WTC11 (cell line): ENCODE measurements at regions not wholly inside any gene's neighbourhood (a gene's known extent, or its start where the extent isn't known, plus 50 kb on each side); places are given as distances from the start of the nearest gene placed in this dataset.
A peak's percentile ranks its signal among the peaks of the same experiment; 100 is the strongest.

ENCODE experiments used
- ATAC-seq: fragments of 200-7000 bp; cut with Tn5 transposase; 2 replicates; pipeline ENCODE4 v1.10.0; 2021; ENCODE audit warnings: mild to moderate bottlenecking, moderate library complexity
- CTCF ChIA-PET: fragments of 300-600 bp; sonication (Branson Sonifier 250); formaldehyde crosslinking; loops from one replicate; lab custom pipeline; 2021; ENCODE audit warnings: antibody characterized with exemption; lab: Charles Lee
- POLR2A ChIA-PET: fragments of 350-600 bp; sonication (Branson Sonifier 250); formaldehyde crosslinking; loops from one replicate; lab custom pipeline; 2021; ENCODE audit warnings: antibody characterized with exemption; lab: Charles Lee
- DNase-seq: peaks from one replicate; pipeline ENCODE4 v3.0.0; 2021; ENCODE audit warnings: low spot score
- H3K27ac Mint-ChIP-seq: 2 replicates; pipeline ENCODE4 v1.8.0; 2021; ENCODE audit warnings: mixed read lengths
- H3K27me3 Mint-ChIP-seq: 2 replicates; pipeline ENCODE4 v1.8.0; 2021; ENCODE audit warnings: low read depth, mild to moderate bottlenecking, moderate library complexity, mixed read lengths
- H3K36me3 Mint-ChIP-seq: 2 replicates; pipeline ENCODE4 v1.8.0; 2021; ENCODE audit warnings: mixed read lengths
- H3K4me1 Mint-ChIP-seq: 2 replicates; pipeline ENCODE4 v1.8.0; 2022; ENCODE audit warnings: mixed read lengths
- H3K4me3 Mint-ChIP-seq: 2 replicates; pipeline ENCODE4 v1.8.0; 2021; ENCODE audit warnings: mild to moderate bottlenecking, moderate library complexity, mixed read lengths
- H3K9me3 Mint-ChIP-seq: 2 replicates; pipeline ENCODE4 v1.8.0; 2021; ENCODE audit warnings: mixed read lengths
- CREB1 ChIP-seq: sonication (generic); formaldehyde crosslinking; IDR thresholded peaks from 2 replicates; pipeline ENCODE4 v1.8.0; 2023; ENCODE audit warnings: mild to moderate bottlenecking, missing genetic modification reagents
- ETV6 ChIP-seq: sonication (generic); formaldehyde crosslinking; IDR thresholded peaks from 2 replicates; pipeline ENCODE4 v1.8.1; 2022; ENCODE audit warnings: mild to moderate bottlenecking, missing genetic modification reagents
- KAT7 ChIP-seq: sonication (generic); formaldehyde crosslinking; IDR thresholded peaks from 2 replicates; pipeline ENCODE4 v1.8.1; 2023; ENCODE audit warnings: missing genetic modification reagents, mild to moderate bottlenecking, borderline replicate concordance
- MXD4 ChIP-seq: fragments of 250-450 bp; sonication (Bioruptor Pico); IDR thresholded peaks from 2 replicates; pipeline ENCODE4 v1.8.0; 2021; ENCODE audit warnings: mild to moderate bottlenecking, moderate library complexity, borderline replicate concordance
- NR2C2 ChIP-seq: sonication (generic); formaldehyde crosslinking; IDR thresholded peaks from 2 replicates; pipeline ENCODE4 v1.8.0; 2022; ENCODE audit warnings: mild to moderate bottlenecking, missing genetic modification reagents
- TEAD4 ChIP-seq: sonication (generic); formaldehyde crosslinking; IDR thresholded peaks from 2 replicates; pipeline ENCODE4 v1.8.0; 2022; ENCODE audit warnings: mild to moderate bottlenecking, missing genetic modification reagents
- TP53 ChIP-seq: sonication (generic); formaldehyde crosslinking; IDR thresholded peaks from 2 replicates; pipeline ENCODE4 v1.8.1; 2023; ENCODE audit warnings: mild to moderate bottlenecking, missing genetic modification reagents
- ZNF232 ChIP-seq: sonication (generic); formaldehyde crosslinking; IDR thresholded peaks from 2 replicates; pipeline ENCODE4 v1.8.0; 2022; ENCODE audit warnings: mild to moderate bottlenecking, missing genetic modification reagents
- ZNF317 ChIP-seq: sonication (generic); formaldehyde crosslinking; IDR thresholded peaks from 2 replicates; pipeline ENCODE4 v1.8.1; 2023; ENCODE audit warnings: low read depth, mild to moderate bottlenecking, moderate library complexity, missing genetic modification reagents, borderline replicate concordance
- TF ChIP-seq, protein P1 (sequence below): sonication (generic); formaldehyde crosslinking; IDR thresholded peaks from 2 replicates; pipeline ENCODE4 v1.8.1; 2022; ENCODE audit warnings: mild to moderate bottlenecking, missing genetic modification reagents, moderate library complexity, borderline replicate concordance
- TF ChIP-seq, protein P2 (sequence below): sonication (generic); formaldehyde crosslinking; IDR thresholded peaks from 2 replicates; pipeline ENCODE4 v1.8.1; 2023; ENCODE audit warnings: mild to moderate bottlenecking, missing genetic modification reagents, borderline replicate concordance
- TF ChIP-seq, protein P3 (sequence below): sonication (generic); formaldehyde crosslinking; IDR thresholded peaks from 2 replicates; pipeline ENCODE4 v1.8.1; 2023; ENCODE audit warnings: mild to moderate bottlenecking, missing genetic modification reagents, moderate library complexity
- TF ChIP-seq, protein P4 (sequence below): sonication (generic); formaldehyde crosslinking; IDR thresholded peaks from 2 replicates; pipeline ENCODE4 v1.8.0; 2023; ENCODE audit warnings: mild to moderate bottlenecking, missing genetic modification reagents
- TF ChIP-seq, protein P5 (sequence below): sonication (generic); formaldehyde crosslinking; IDR thresholded peaks from 2 replicates; pipeline ENCODE4 v1.8.0; 2022; ENCODE audit warnings: mild to moderate bottlenecking, missing genetic modification reagents
- TF ChIP-seq, protein P6 (sequence below): sonication (generic); formaldehyde crosslinking; IDR thresholded peaks from 2 replicates; pipeline ENCODE4 v1.8.1; 2023; ENCODE audit warnings: mild to moderate bottlenecking, missing genetic modification reagents

DNA sequence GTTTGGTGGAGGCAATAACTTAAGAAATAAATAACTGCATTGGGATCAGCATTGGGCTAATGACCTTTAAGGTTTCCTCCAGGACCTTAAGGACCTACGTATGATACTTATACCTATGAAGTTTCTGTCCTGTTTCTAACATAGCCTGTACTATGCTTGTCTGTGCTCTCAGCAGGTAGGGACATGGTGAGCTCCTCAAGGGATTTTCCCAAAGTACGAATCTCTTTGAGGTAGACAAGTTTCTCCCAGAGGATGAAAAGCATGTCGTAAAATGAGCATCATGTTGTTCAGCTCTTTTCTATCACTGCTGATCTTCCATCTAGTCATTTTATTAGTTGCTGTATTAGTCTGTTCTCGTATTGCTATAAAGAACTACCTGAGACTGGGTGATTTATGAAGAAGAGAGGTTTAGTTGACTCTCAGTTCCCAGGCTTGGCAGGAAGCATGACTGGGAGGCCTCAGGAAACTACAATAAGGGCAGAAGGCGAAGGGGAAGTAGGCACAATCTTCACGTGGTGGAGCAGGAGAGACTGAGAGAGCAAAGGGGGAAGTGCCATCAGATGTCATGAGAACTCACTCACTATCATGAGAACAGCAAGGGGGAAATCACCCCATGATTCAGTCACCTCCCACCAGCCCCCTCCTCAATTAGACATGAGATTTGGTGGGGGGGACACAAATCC, 77.8 kb upstream of the TGM3 start (continued):
- TF ChIP-seq, protein P1, sequence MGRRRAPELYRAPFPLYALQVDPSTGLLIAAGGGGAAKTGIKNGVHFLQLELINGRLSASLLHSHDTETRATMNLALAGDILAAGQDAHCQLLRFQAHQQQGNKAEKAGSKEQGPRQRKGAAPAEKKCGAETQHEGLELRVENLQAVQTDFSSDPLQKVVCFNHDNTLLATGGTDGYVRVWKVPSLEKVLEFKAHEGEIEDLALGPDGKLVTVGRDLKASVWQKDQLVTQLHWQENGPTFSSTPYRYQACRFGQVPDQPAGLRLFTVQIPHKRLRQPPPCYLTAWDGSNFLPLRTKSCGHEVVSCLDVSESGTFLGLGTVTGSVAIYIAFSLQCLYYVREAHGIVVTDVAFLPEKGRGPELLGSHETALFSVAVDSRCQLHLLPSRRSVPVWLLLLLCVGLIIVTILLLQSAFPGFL (CRISPR knock-in tag), result no peak
- TF ChIP-seq, protein P2, sequence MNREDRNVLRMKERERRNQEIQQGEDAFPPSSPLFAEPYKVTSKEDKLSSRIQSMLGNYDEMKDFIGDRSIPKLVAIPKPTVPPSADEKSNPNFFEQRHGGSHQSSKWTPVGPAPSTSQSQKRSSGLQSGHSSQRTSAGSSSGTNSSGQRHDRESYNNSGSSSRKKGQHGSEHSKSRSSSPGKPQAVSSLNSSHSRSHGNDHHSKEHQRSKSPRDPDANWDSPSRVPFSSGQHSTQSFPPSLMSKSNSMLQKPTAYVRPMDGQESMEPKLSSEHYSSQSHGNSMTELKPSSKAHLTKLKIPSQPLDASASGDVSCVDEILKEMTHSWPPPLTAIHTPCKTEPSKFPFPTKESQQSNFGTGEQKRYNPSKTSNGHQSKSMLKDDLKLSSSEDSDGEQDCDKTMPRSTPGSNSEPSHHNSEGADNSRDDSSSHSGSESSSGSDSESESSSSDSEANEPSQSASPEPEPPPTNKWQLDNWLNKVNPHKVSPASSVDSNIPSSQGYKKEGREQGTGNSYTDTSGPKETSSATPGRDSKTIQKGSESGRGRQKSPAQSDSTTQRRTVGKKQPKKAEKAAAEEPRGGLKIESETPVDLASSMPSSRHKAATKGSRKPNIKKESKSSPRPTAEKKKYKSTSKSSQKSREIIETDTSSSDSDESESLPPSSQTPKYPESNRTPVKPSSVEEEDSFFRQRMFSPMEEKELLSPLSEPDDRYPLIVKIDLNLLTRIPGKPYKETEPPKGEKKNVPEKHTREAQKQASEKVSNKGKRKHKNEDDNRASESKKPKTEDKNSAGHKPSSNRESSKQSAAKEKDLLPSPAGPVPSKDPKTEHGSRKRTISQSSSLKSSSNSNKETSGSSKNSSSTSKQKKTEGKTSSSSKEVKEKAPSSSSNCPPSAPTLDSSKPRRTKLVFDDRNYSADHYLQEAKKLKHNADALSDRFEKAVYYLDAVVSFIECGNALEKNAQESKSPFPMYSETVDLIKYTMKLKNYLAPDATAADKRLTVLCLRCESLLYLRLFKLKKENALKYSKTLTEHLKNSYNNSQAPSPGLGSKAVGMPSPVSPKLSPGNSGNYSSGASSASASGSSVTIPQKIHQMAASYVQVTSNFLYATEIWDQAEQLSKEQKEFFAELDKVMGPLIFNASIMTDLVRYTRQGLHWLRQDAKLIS (CRISPR knock-in tag), result no peak
- TF ChIP-seq, protein P3, sequence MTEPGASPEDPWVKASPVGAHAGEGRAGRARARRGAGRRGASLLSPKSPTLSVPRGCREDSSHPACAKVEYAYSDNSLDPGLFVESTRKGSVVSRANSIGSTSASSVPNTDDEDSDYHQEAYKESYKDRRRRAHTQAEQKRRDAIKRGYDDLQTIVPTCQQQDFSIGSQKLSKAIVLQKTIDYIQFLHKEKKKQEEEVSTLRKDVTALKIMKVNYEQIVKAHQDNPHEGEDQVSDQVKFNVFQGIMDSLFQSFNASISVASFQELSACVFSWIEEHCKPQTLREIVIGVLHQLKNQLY (CRISPR knock-in tag), result no peak
- no peak for TF ChIP-seq ETV6
- no peak for TF ChIP-seq MXD4 (CRISPR knock-in tag)
- TF ChIP-seq, protein P4, sequence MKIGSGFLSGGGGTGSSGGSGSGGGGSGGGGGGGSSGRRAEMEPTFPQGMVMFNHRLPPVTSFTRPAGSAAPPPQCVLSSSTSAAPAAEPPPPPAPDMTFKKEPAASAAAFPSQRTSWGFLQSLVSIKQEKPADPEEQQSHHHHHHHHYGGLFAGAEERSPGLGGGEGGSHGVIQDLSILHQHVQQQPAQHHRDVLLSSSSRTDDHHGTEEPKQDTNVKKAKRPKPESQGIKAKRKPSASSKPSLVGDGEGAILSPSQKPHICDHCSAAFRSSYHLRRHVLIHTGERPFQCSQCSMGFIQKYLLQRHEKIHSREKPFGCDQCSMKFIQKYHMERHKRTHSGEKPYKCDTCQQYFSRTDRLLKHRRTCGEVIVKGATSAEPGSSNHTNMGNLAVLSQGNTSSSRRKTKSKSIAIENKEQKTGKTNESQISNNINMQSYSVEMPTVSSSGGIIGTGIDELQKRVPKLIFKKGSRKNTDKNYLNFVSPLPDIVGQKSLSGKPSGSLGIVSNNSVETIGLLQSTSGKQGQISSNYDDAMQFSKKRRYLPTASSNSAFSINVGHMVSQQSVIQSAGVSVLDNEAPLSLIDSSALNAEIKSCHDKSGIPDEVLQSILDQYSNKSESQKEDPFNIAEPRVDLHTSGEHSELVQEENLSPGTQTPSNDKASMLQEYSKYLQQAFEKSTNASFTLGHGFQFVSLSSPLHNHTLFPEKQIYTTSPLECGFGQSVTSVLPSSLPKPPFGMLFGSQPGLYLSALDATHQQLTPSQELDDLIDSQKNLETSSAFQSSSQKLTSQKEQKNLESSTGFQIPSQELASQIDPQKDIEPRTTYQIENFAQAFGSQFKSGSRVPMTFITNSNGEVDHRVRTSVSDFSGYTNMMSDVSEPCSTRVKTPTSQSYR (CRISPR knock-in tag), result no peak
- TF ChIP-seq CREB1 (CRISPR knock-in tag), result no peak
- no peak for TF ChIP-seq NR2C2 (CRISPR knock-in tag)
- TF ChIP-seq KAT7 (CRISPR knock-in tag), result no peak
- no peak for TF ChIP-seq TP53 (CRISPR knock-in tag)
- TF ChIP-seq ZNF232 (CRISPR knock-in tag), result no peak
- no peak for TF ChIP-seq TEAD4 (CRISPR knock-in tag)
- TF ChIP-seq, all 79 proteins: peak for 0

DNA sequence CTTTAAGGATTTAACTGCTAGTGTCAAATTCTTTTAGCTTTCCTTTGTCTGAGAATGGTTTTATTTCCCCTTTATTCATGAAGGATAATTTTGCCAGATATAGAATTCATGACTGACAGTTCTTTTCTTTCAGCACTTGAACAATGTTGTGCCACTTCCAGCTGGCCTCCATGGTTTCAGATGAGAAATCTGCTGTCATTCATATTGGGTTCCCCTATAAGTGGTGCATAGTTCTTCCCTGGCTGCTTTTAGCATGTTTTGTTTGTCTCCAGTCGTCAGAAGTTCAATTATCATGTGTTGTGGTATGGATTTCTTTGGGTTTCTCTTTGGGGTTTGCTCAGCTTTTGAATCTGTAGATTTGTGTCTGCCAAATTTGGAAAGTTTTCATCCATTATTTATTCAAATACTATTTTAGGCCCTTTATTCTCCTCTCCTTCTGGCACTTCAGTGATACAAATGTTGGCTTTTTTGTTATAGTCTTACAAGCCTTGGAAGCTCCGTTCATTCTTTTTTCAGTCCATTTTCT, 76.3 kb upstream of the TGM3 start:
- ChIA-PET POLR2A (no interaction called here), CTCF (no interaction called here)
- Mint-ChIP-seq H3K36me3 (peaks cover 6% of the 10 kb centered on the region), H3K4me1 (peaks cover 12% of the 10 kb centered on the region), H3K27ac (no peak overlapping the region), H3K9me3 (peaks cover 19% of the 10 kb centered on the region), H3K27me3 (no peaks in the 10 kb centered on the region; the same call in 1 of the 2 replicates), H3K4me3 (no peak overlapping the region)
- TF ChIP-seq, protein P5, sequence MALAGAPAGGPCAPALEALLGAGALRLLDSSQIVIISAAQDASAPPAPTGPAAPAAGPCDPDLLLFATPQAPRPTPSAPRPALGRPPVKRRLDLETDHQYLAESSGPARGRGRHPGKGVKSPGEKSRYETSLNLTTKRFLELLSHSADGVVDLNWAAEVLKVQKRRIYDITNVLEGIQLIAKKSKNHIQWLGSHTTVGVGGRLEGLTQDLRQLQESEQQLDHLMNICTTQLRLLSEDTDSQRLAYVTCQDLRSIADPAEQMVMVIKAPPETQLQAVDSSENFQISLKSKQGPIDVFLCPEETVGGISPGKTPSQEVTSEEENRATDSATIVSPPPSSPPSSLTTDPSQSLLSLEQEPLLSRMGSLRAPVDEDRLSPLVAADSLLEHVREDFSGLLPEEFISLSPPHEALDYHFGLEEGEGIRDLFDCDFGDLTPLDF, result no peak
- no peak for TF ChIP-seq NR2C2 (CRISPR knock-in tag)
- TF ChIP-seq ZNF317, result peak; percentile 98
- TF ChIP-seq, protein P6, sequence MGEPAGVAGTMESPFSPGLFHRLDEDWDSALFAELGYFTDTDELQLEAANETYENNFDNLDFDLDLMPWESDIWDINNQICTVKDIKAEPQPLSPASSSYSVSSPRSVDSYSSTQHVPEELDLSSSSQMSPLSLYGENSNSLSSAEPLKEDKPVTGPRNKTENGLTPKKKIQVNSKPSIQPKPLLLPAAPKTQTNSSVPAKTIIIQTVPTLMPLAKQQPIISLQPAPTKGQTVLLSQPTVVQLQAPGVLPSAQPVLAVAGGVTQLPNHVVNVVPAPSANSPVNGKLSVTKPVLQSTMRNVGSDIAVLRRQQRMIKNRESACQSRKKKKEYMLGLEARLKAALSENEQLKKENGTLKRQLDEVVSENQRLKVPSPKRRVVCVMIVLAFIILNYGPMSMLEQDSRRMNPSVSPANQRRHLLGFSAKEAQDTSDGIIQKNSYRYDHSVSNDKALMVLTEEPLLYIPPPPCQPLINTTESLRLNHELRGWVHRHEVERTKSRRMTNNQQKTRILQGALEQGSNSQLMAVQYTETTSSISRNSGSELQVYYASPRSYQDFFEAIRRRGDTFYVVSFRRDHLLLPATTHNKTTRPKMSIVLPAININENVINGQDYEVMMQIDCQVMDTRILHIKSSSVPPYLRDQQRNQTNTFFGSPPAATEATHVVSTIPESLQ, result no peak
- ATAC-seq (no peak), DNase-seq (no peak)
